T-cell (primary cell): ENCODE measurements at regions not wholly inside any gene's neighbourhood (a gene's known extent, or its start where the extent isn't known, plus 50 kb on each side); places are given as distances from the start of the nearest gene placed in this dataset.

Experiments
- ATAC-seq, 4 experiments: fragments of 200-7000 bp in 3 of 4; fragments of 150-1000 bp in 1 of 4; cut with Tn5 transposase; replicated peaks in 1 of 4; 1 replicate in 3 of 4; 2 replicates in 1 of 4; pipeline ENCODE4 v1.10.0; 2021; ENCODE audit warnings: moderate library complexity in 3 of 4, mild to moderate bottlenecking in 2 of 4, moderate number of reproducible peaks in 1 of 4
- CTCF ChIA-PET, 2 donors: fragments of 300-600 bp; sonication (Branson Sonifier 250); formaldehyde crosslinking; loops; one replicate each; lab custom pipeline; 2022; ENCODE audit warnings: antibody characterized with exemption in 2 of 2; lab: Charles Lee
- POLR2A ChIA-PET, 2 donors: fragments of 300-600 bp; sonication (Branson Sonifier 250); formaldehyde crosslinking; loops; one replicate each; lab custom pipeline; 2022; ENCODE audit warnings: antibody characterized with exemption in 2 of 2; lab: Charles Lee
- DNase-seq, 35 experiments: peaks; one replicate each; pipeline versions ENCODE4 v3.0.0 to v3.0.0-alpha.2; 2013 to 2023
- H3K27ac ChIP-seq: one replicate; pipeline ENCODE4 v1.5.1; 2013; ENCODE audit warnings: low read length
- H3K27me3 ChIP-seq, 2 experiments: replicated peaks in 1 of 2; 1 replicate in 1 of 2; 2 replicates in 1 of 2; pipeline versions ENCODE4 v1.6.1 to v1.7.0; 2013; ENCODE audit warnings: low read length in 1 of 2, mixed read lengths in 1 of 2; ENCODE audit not compliant: control insufficient read depth in 2 of 2, insufficient read depth in 2 of 2; ENCODE audit errors: extremely low read depth in 1 of 2
- H3K36me3 ChIP-seq, 2 donors: 1 replicate in 1 of 2; 2 replicates in 1 of 2; pipeline versions ENCODE4 v1.6.1 to v1.7.0; 2013; ENCODE audit warnings: low read length in 1 of 2; ENCODE audit not compliant: control insufficient read depth in 2 of 2, insufficient read depth in 1 of 2; ENCODE audit errors: extremely low read depth in 1 of 2
- H3K4me1 ChIP-seq, 2 experiments: 1 replicate in 1 of 2; 2 replicates in 1 of 2; pipeline versions ENCODE4 v1.6.1 to v1.7.0; 2013; ENCODE audit warnings: low read length in 2 of 2, mixed read lengths in 1 of 2; ENCODE audit not compliant: insufficient read depth in 2 of 2, control insufficient read depth in 1 of 2; ENCODE audit errors: extremely low read depth in 1 of 2
- H3K4me3 ChIP-seq, 2 donors: 1 replicate in 1 of 2; 2 replicates in 1 of 2; pipeline versions ENCODE4 v1.5.1 to v1.7.0; 2013; ENCODE audit warnings: mild to moderate bottlenecking in 2 of 2, low read length in 1 of 2, moderate library complexity in 1 of 2; ENCODE audit not compliant: control insufficient read depth in 1 of 2; ENCODE audit errors: extremely low read depth in 1 of 2
- H3K9me3 ChIP-seq: 2 replicates; pipeline ENCODE4 v1.7.0; 2013
- H3K27ac Mint-ChIP-seq, 2 donors: one replicate each; pipeline ENCODE4 v1.8.0; 2020 to 2021; ENCODE audit warnings: mild to moderate bottlenecking in 2 of 2, mixed read lengths in 2 of 2
- H3K27me3 Mint-ChIP-seq, 2 donors: one replicate each; pipeline ENCODE4 v1.8.0; 2021 to 2022; ENCODE audit warnings: mixed read lengths in 2 of 2
- H3K36me3 Mint-ChIP-seq: one replicate; pipeline ENCODE4 v1.8.0; 2021; ENCODE audit warnings: mixed read lengths
- H3K4me1 Mint-ChIP-seq, 3 donors: one replicate each; pipeline ENCODE4 v1.8.0; 2020 to 2022; ENCODE audit warnings: mixed read lengths in 3 of 3, mild to moderate bottlenecking in 1 of 3
- H3K4me3 Mint-ChIP-seq, 3 donors: one replicate each; pipeline ENCODE4 v1.8.0; 2020 to 2022; ENCODE audit warnings: mild to moderate bottlenecking in 3 of 3, mixed read lengths in 3 of 3, moderate library complexity in 3 of 3
- H3K9me3 Mint-ChIP-seq, 3 donors: one replicate each; pipeline ENCODE4 v1.8.0; 2020 to 2022; ENCODE audit warnings: mixed read lengths in 3 of 3
- WGBS: methylation state at CpG from one replicate; pipeline ENCODE4 v1.1.5; 2013; ENCODE audit warnings: missing lambda C conversion rate; ENCODE audit not compliant: insufficient coverage; 5-methylcytosine and 5-hydroxymethylcytosine counted together

DNA sequence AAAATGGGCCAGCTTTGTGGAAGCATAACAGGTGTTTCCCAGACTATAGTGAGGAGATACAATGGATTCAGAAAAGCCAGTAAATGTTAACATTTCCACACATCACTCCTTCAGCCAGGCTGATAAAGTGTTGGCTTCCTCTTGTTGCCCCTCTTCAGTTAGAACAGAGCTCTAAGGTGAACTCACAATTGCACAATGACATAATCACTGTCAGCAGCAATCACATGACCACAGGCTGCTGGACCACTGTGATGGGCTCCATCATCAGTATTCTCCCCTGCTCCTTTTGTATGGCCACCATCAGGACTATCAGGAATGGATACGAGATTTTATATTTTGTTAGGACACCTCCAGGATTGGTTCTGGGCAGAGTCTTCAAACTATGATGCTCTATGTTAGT is 849.4 kb upstream of the GHITM start:
- H3K27ac Mint-ChIP-seq, result no peak overlapping the region
- Histone ChIP-seq H3K9me3 (no peaks in the 10 kb centered on the region), H3K27ac (no peak overlapping the region), H3K4me3 (no peak overlapping the region), H3K4me1 (no peaks in the 10 kb centered on the region), H3K36me3 (no peaks in the 10 kb centered on the region), H3K27me3 (no peaks in the 10 kb centered on the region)
- no peak for ATAC-seq
- peaks cover 7 to 20% (median 14%) of the 10 kb centered on the region in 3 donors for H3K9me3 Mint-ChIP-seq
- no peaks in the 10 kb centered on the region for H3K27me3 Mint-ChIP-seq
- no peak overlapping the region for H3K4me3 Mint-ChIP-seq
- WGBS, result no CpG with 5 or more reads among the region's 1 CpG
- no peaks in the 10 kb centered on the region for H3K36me3 Mint-ChIP-seq
- ChIA-PET POLR2A (no interaction called here), CTCF (no interaction called here)
- H3K4me1 Mint-ChIP-seq, result no peaks in the 10 kb centered on the region
- DNase-seq, result no peak

DNA sequence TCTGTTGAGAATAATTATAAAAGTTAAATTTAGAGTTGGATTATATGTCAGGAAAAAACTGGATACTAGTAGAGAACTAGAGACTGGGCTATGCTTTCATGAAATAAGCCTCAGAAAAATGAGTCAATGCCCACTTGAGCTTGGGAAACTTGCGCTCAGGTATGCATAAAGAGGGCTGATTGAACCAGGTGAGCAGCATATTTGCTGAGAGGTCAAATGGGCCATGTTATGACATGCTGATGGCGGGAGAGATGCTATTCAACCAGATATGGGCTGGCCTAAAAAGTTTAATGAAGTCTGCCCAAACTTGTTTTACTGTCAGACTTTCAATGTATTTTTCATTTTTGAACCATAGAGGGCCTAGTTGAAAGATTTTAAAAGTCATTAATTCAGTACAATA is 837.6 kb upstream of the GHITM start:
- H3K27me3 Mint-ChIP-seq, result no peaks in the 10 kb centered on the region
- Histone ChIP-seq H3K9me3 (no peaks in the 10 kb centered on the region), H3K4me1 (no peaks in the 10 kb centered on the region), H3K27ac (no peak overlapping the region), H3K36me3 (no peaks in the 10 kb centered on the region), H3K27me3 (no peaks in the 10 kb centered on the region), H3K4me3 (no peak overlapping the region)
- no peaks in the 10 kb centered on the region for H3K36me3 Mint-ChIP-seq
- POLR2A ChIA-PET, result no interaction called here
- no peak overlapping the region for H3K4me3 Mint-ChIP-seq
- no peaks in the 10 kb centered on the region for H3K4me1 Mint-ChIP-seq
- no peak for ATAC-seq
- WGBS, result 94% methylated on average over 2 of the region's 2 CpGs
- CTCF ChIA-PET, result no interaction called here
- H3K9me3 Mint-ChIP-seq, result peaks cover 6 to 10% (median 7%) of the 10 kb centered on the region in 3 donors
- no peak for DNase-seq
- H3K27ac Mint-ChIP-seq, result no peak overlapping the region

DNA sequence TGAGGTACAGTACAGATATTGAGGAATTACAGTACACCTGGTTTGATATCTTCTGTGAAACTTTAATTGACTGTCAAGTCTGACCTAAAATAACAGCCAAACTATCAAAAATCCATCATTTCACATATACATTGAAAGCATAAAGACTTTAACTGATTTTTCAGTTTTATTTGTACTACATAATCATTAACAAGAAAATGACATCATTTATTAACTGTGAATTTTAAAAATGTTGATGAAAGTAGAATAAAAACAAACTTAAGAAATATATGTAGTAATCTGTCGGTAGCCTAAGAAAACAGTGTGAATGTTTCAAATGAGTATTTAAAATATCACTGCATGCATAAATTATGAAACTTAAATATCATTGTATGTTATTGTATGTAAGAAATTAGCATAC is 836.7 kb upstream of the GHITM start:
- Mint-ChIP-seq H3K4me1 (no peaks in the 10 kb centered on the region), H3K9me3 (peaks cover 4 to 7% (median 7%) of the 10 kb centered on the region in 3 donors), H3K27ac (no peak overlapping the region), H3K36me3 (no peaks in the 10 kb centered on the region), H3K27me3 (no peaks in the 10 kb centered on the region), H3K4me3 (no peak overlapping the region)
- ChIA-PET CTCF (no interaction called here), POLR2A (no interaction called here)
- ATAC-seq (no peak), DNase-seq (no peak)
- Histone ChIP-seq H3K27me3 (no peaks in the 10 kb centered on the region), H3K27ac (no peak overlapping the region), H3K4me1 (no peaks in the 10 kb centered on the region), H3K4me3 (no peak overlapping the region), H3K9me3 (no peaks in the 10 kb centered on the region), H3K36me3 (no peaks in the 10 kb centered on the region)
- no CpG with 5 or more reads among the region's 1 CpG for WGBS

DNA sequence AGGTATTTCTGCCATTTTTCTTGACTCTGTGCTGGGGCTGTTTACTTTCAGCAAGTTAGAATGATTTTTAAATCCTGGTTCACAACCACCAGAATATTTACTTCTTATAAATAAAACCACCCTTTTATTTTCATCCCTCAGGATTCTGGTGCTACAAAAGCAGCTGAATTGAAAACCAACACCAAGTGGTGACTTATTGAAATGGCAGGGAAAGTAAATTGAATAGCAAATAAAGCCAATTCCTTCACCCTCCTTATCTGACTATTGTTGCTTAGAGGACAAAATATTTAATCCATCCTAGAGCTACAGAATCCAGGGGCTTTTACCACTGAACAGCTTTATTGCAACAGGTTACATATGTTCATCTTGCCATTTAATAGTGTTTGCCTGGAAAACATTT is 828.6 kb upstream of the GHITM start:
- no peaks in the 10 kb centered on the region for H3K27me3 ChIP-seq
- H3K9me3 Mint-ChIP-seq, result peaks cover 9 to 29% (median 26%) of the 10 kb centered on the region in 3 donors
- DNase-seq (no peak), ATAC-seq (no peak)
- H3K27ac Mint-ChIP-seq, result no peak overlapping the region
- no peak overlapping the region for H3K4me3 ChIP-seq
- H3K4me1 Mint-ChIP-seq, result no peaks in the 10 kb centered on the region
- H3K4me3 Mint-ChIP-seq, result no peak overlapping the region
- H3K4me1 ChIP-seq, result no peaks in the 10 kb centered on the region
- no peak overlapping the region for H3K27ac ChIP-seq
- H3K36me3 Mint-ChIP-seq, result no peaks in the 10 kb centered on the region
- ChIA-PET POLR2A (no interaction called here), CTCF (no interaction called here)
- no peaks in the 10 kb centered on the region for H3K27me3 Mint-ChIP-seq
- no peaks in the 10 kb centered on the region for H3K9me3 ChIP-seq
- no peaks in the 10 kb centered on the region for H3K36me3 ChIP-seq

DNA sequence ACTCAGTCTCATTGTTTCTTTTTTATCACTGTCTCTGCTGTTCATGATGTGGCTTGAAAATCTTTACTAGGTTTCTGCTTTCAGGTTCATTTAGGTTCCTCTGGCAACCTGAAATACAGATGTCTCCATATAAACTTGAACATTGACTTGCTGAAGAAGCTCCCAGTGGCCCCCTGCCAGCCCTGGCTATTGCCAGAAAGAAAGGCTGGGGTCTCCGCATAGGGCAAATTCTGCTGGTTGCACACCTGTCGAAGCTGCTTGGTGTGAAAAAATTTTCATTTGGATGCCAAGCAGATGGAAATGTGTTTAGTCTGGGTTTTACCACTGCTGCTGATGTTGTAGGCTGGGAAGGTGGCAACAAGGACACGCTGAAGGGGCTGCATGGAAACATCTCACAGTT is 826.7 kb upstream of the GHITM start:
- no peak overlapping the region for H3K4me3 Mint-ChIP-seq
- no peaks in the 10 kb centered on the region for H3K27me3 ChIP-seq
- H3K27ac ChIP-seq, result no peak overlapping the region
- H3K27me3 Mint-ChIP-seq, result no peaks in the 10 kb centered on the region
- no peaks in the 10 kb centered on the region for H3K4me1 ChIP-seq
- POLR2A ChIA-PET, result no interaction called here
- H3K4me1 Mint-ChIP-seq, result no peaks in the 10 kb centered on the region
- H3K9me3 ChIP-seq, result no peaks in the 10 kb centered on the region
- H3K4me3 ChIP-seq, result no peak overlapping the region
- CTCF ChIA-PET, result no interaction called here
- no peak overlapping the region for H3K27ac Mint-ChIP-seq
- WGBS, result 61% methylated on average over 3 of the region's 3 CpGs
- H3K36me3 Mint-ChIP-seq, result no peaks in the 10 kb centered on the region
- H3K9me3 Mint-ChIP-seq, result peaks cover 7 to 32% (median 29%) of the 10 kb centered on the region in 3 donors
- ATAC-seq (no peak), DNase-seq (no peak)
- H3K36me3 ChIP-seq, result no peaks in the 10 kb centered on the region

DNA sequence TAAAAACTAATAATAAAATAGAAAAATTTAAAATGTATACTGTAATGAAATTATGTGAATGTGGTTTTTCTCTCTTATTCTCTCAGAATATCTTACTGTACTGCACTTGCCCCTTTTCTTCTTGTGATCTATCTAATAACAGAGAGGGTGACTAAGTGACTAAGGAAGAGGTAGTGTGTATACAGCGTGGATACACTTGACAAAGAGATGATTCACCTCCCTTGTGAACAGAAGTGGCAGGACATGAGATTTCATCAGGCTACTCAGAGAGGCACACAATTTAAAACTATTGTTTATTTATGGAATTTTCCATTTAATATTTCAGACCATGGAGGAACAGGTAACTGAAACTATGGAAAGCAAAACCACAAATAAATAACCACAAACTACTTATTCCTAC is 806.6 kb upstream of the GHITM start:
- H3K4me1 ChIP-seq, result no peaks in the 10 kb centered on the region
- H3K36me3 ChIP-seq, result no peaks in the 10 kb centered on the region
- Mint-ChIP-seq H3K27ac (no peak overlapping the region), H3K36me3 (no peaks in the 10 kb centered on the region), H3K27me3 (no peaks in the 10 kb centered on the region), H3K9me3 (peaks cover 3 to 4% (median 4%) of the 10 kb centered on the region in 3 donors), H3K4me3 (no peak overlapping the region), H3K4me1 (no peaks in the 10 kb centered on the region)
- POLR2A ChIA-PET, result no interaction called here
- DNase-seq, result no peak
- no peaks in the 10 kb centered on the region for H3K27me3 ChIP-seq
- H3K9me3 ChIP-seq, result no peaks in the 10 kb centered on the region
- no peak for ATAC-seq
- CTCF ChIA-PET, result no interaction called here
- WGBS, result no CpG with 5 or more reads among the region's 1 CpG
- H3K4me3 ChIP-seq, result no peak overlapping the region
- H3K27ac ChIP-seq, result no peak overlapping the region

DNA sequence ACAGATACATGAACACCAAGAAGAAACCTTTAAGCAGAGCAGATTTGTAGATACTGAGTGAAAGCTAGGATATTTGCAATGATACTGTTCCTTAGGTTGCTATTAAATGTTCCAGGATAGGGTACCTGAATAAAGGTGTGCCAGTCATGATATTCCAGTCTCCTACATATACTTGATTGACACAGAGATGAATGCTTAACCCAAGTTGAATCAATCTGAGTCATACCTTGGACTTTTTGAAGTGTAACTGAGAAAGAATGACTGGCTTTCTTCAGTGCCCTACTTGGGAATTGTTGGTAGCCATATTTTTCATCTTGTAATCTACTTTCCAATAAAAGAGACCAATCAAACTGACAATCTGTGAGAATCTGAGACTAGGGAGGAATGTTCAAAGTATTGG is 805.7 kb upstream of the GHITM start:
- ATAC-seq, result no peak
- no peaks in the 10 kb centered on the region for H3K27me3 ChIP-seq
- ChIA-PET POLR2A (no interaction called here), CTCF (no interaction called here)
- Mint-ChIP-seq H3K36me3 (no peaks in the 10 kb centered on the region), H3K9me3 (peaks cover 3 to 8% (median 8%) of the 10 kb centered on the region in 3 donors), H3K4me1 (no peaks in the 10 kb centered on the region), H3K27ac (no peak overlapping the region), H3K4me3 (no peak overlapping the region), H3K27me3 (no peaks in the 10 kb centered on the region)
- no peak overlapping the region for H3K27ac ChIP-seq
- H3K4me3 ChIP-seq, result no peak overlapping the region
- no peaks in the 10 kb centered on the region for H3K4me1 ChIP-seq
- no peak for DNase-seq
- no peaks in the 10 kb centered on the region for H3K36me3 ChIP-seq
- no peaks in the 10 kb centered on the region for H3K9me3 ChIP-seq
